HUES64 (cell line): ENCODE measurements at regions not wholly inside any gene's neighbourhood (a gene's known extent, or its start where the extent isn't known, plus 50 kb on each side); places are given as distances from the start of the nearest gene placed in this dataset.
"Not testable (repeated sequence)": the region's sequence is repeated elsewhere in the genome, so short reads cannot be mapped to it uniquely, and the experiment has no call there.

Experiments
- H3K27ac ChIP-seq: 2 replicates; pipeline ENCODE4 v1.7.0; 2013; ENCODE audit warnings: low read depth, low read length, inconsistent platforms
- H3K27me3 ChIP-seq: 2 replicates; pipeline ENCODE4 v1.6.1; 2013; ENCODE audit warnings: mild to moderate bottlenecking, low read length; ENCODE audit not compliant: insufficient read depth
- H3K36me3 ChIP-seq: 2 replicates; pipeline ENCODE4 v1.6.1; 2013; ENCODE audit warnings: mild to moderate bottlenecking, low read length; ENCODE audit not compliant: insufficient read depth
- H3K4me1 ChIP-seq: 2 replicates; pipeline ENCODE4 v1.6.1; 2013; ENCODE audit warnings: mild to moderate bottlenecking, low read length, moderate library complexity; ENCODE audit not compliant: insufficient read depth
- H3K4me3 ChIP-seq: 2 replicates; pipeline ENCODE4 v1.5.1; 2013; ENCODE audit warnings: mild to moderate bottlenecking, low read length, moderate library complexity
- H3K9ac ChIP-seq: 2 replicates; pipeline ENCODE4 v1.6.1; 2013; ENCODE audit warnings: mild to moderate bottlenecking, low read depth, low read length
- H3K9me3 ChIP-seq: 2 replicates; pipeline ENCODE4 v1.6.1; 2013; ENCODE audit warnings: low read depth, low read length; ENCODE audit not compliant: insufficient read depth
- WGBS: fragments of 150-250, 120-280 bp; methylation state at CpG from one replicate; pipeline ENCODE4 v1.1.7; 2013; ENCODE audit warnings: missing lambda C conversion rate; 5-methylcytosine and 5-hydroxymethylcytosine counted together

- Histone ChIP-seq H3K4me1 (no peaks in the 10 kb centered on the region), H3K9me3 (no peaks in the 10 kb centered on the region), H3K36me3 (no peaks in the 10 kb centered on the region), H3K4me3 (no peak overlapping the region), H3K9ac (no peak overlapping the region), H3K27ac (no peak overlapping the region), H3K27me3 (no peaks in the 10 kb centered on the region)
- 11% methylated on average over 4 of the region's 4 CpGs for WGBS
Measured at GRCh38 chr13:90867336-90867683, 480.2 kb upstream of the MIR17HG start.

- whole genome bisulfite sequencing: 95% methylated on average over 2 of the region's 2 CpGs
- H3K9me3 ChIP-seq: no peaks in the 10 kb centered on the region
- no peak overlapping the region for H3K27ac ChIP-seq
- no peaks in the 10 kb centered on the region for H3K27me3 ChIP-seq
- H3K4me1 ChIP-seq: no peaks in the 10 kb centered on the region
- no peaks in the 10 kb centered on the region for H3K36me3 ChIP-seq
- no peak overlapping the region for H3K4me3 ChIP-seq
- no peak overlapping the region for H3K9ac ChIP-seq
Measured at GRCh38 chr13:90868321-90868920, 479.1 kb upstream of the MIR17HG start.

GRCh38 chr13:90869580-90869979, 477.9 kb upstream of the MIR17HG start:
- WGBS: 96% methylated on average over 2 of the region's 2 CpGs
- no peaks in the 10 kb centered on the region for H3K9me3 ChIP-seq

GRCh38 chr13:90872491-90873025, 474.9 kb upstream of the MIR17HG start:
- 74% methylated on average over 4 of the region's 4 CpGs for WGBS
- H3K27ac ChIP-seq: no peak overlapping the region
- no peaks in the 10 kb centered on the region for H3K36me3 ChIP-seq

More at GRCh38 chr13:90869580-90869979, 477.9 kb upstream of the MIR17HG start:
- Histone ChIP-seq H3K4me1 (no peaks in the 10 kb centered on the region), H3K9ac (no peak overlapping the region), H3K4me3 (no peak overlapping the region), H3K27me3 (no peaks in the 10 kb centered on the region), H3K36me3 (no peaks in the 10 kb centered on the region), H3K27ac (no peak overlapping the region)

GRCh38 chr13:90880790-90881189, 466.7 kb upstream of the MIR17HG start:
- WGBS: 94% methylated on average over 5 of the region's 5 CpGs
- Histone ChIP-seq H3K36me3 (no peaks in the 10 kb centered on the region), H3K27ac (no peak overlapping the region), H3K9me3 (no peaks in the 10 kb centered on the region), H3K9ac (no peak overlapping the region), H3K4me3 (no peak overlapping the region), H3K27me3 (no peaks in the 10 kb centered on the region), H3K4me1 (no peaks in the 10 kb centered on the region)

More at GRCh38 chr13:90872491-90873025, 474.9 kb upstream of the MIR17HG start:
- Histone ChIP-seq H3K9me3 (no peaks in the 10 kb centered on the region), H3K4me3 (no peak overlapping the region), H3K27me3 (no peaks in the 10 kb centered on the region), H3K9ac (no peak overlapping the region), H3K4me1 (no peaks in the 10 kb centered on the region)

GRCh38 chr13:90882551-90882950, 464.9 kb upstream of the MIR17HG start:
- Histone ChIP-seq H3K4me3 (no peak overlapping the region), H3K36me3 (no peaks in the 10 kb centered on the region), H3K27ac (no peak overlapping the region), H3K9me3 (no peaks in the 10 kb centered on the region), H3K27me3 (no peaks in the 10 kb centered on the region), H3K4me1 (no peaks in the 10 kb centered on the region), H3K9ac (no peak overlapping the region)
- 95% methylated on average over 4 of the region's 6 CpGs for WGBS

GRCh38 chr13:90883592-90883991, 463.9 kb upstream of the MIR17HG start:
- Histone ChIP-seq H3K4me1 (no peaks in the 10 kb centered on the region), H3K27ac (no peak overlapping the region), H3K4me3 (no peak overlapping the region), H3K9ac (no peak overlapping the region), H3K27me3 (no peaks in the 10 kb centered on the region), H3K9me3 (no peaks in the 10 kb centered on the region), H3K36me3 (no peaks in the 10 kb centered on the region)
- WGBS: no CpG with 5 or more reads among the region's 2 CpGs

GRCh38 chr13:90884066-90884465, 463.4 kb upstream of the MIR17HG start:
- Histone ChIP-seq H3K36me3 (no peaks in the 10 kb centered on the region), H3K4me1 (no peaks in the 10 kb centered on the region), H3K27ac (no peak overlapping the region), H3K27me3 (no peaks in the 10 kb centered on the region), H3K4me3 (no peak overlapping the region), H3K9ac (no peak overlapping the region), H3K9me3 (no peaks in the 10 kb centered on the region)
- WGBS: 71% methylated on average over 5 of the region's 5 CpGs

- H3K36me3 ChIP-seq: no peaks in the 10 kb centered on the region
- H3K27ac ChIP-seq: no peak overlapping the region
- no peak overlapping the region for H3K9ac ChIP-seq
- no peak overlapping the region for H3K4me3 ChIP-seq
- no peaks in the 10 kb centered on the region for H3K27me3 ChIP-seq
- H3K4me1 ChIP-seq: no peaks in the 10 kb centered on the region
- H3K9me3 ChIP-seq: no peaks in the 10 kb centered on the region
- WGBS: 72% methylated on average over 3 of the region's 4 CpGs
Measured at GRCh38 chr13:90889906-90890834, 457.3 kb upstream of the MIR17HG start.

GRCh38 chr13:90891329-90891728, 456.2 kb upstream of the MIR17HG start:
- Histone ChIP-seq H3K9ac (no peak overlapping the region), H3K27ac (no peak overlapping the region), H3K4me3 (no peak overlapping the region), H3K36me3 (no peaks in the 10 kb centered on the region), H3K4me1 (no peaks in the 10 kb centered on the region), H3K9me3 (no peaks in the 10 kb centered on the region), H3K27me3 (no peaks in the 10 kb centered on the region)
- 100% methylated on average over 2 of the region's 2 CpGs for WGBS

GRCh38 chr13:90893199-90893598, 454.3 kb upstream of the MIR17HG start:
- WGBS: 90% methylated on average over 6 of the region's 6 CpGs
- not testable (repeated sequence) for H3K9me3 ChIP-seq, H3K4me1 ChIP-seq, H3K4me3 ChIP-seq, H3K9ac ChIP-seq, H3K36me3 ChIP-seq, H3K27ac ChIP-seq, H3K27me3 ChIP-seq
